ENCODE measurements at regions not wholly inside any gene's neighbourhood (a gene's known extent, or its start where the extent isn't known, plus 50 kb on each side); places are given as distances from the start of the nearest gene placed in this dataset.

GRCh38 chr18:10052871-10053270 is 139.1 kb downstream of the VAPA start:
- peaks cover 5% of the 10 kb centered on the region for H3K27me3 Mint-ChIP-seq (ENCODE audit: low read depth, unreplicated experiment)
- FAIRE-seq (no peak), DNase-seq (ENCODE audit: low read depth) (no peak)
- no peaks in the 10 kb centered on the region for H3K9me3 Mint-ChIP-seq (ENCODE audit: unreplicated experiment)
- Histone ChIP-seq H3K9ac (ENCODE audit: low read length) (no peak overlapping the region), H3K4me1 (ENCODE audit: insufficient read depth, low read length) (peaks cover 16% of the 10 kb centered on the region), H3K36me3 (ENCODE audit: insufficient read depth, low read length) (no peaks in the 10 kb centered on the region), H3K4me3 (ENCODE audit: insufficient read depth, low read depth, low read length) (no peak overlapping the region), H3K9me3 (ENCODE audit: insufficient read depth, low read depth, low read length) (no peaks in the 10 kb centered on the region), H4K20me1 (ENCODE audit: insufficient read depth, low read length) (no peaks in the 10 kb centered on the region), H3K27me3 (ENCODE audit: insufficient read depth, low read length) (no peaks in the 10 kb centered on the region), H3K79me2 (ENCODE audit: insufficient read depth, low read length) (no peaks in the 10 kb centered on the region), H3K27ac (ENCODE audit: low read depth, low read length) (no peak overlapping the region), H3K4me2 (ENCODE audit: low read length) (no peak overlapping the region), H2AFZ (ENCODE audit: low read depth, low read length) (no peak overlapping the region)
- H3K4me1 Mint-ChIP-seq (ENCODE audit: low read depth, unreplicated experiment), result peaks cover 10% of the 10 kb centered on the region
- H3K4me3 Mint-ChIP-seq (ENCODE audit: unreplicated experiment), result no peak overlapping the region
- no peaks in the 10 kb centered on the region for H3K36me3 Mint-ChIP-seq (ENCODE audit: low read depth, unreplicated experiment)
- TF ChIP-seq CTCF (IDR thresholded peaks at IDR 0.05; ENCODE audit: insufficient read depth, low read depth, low read length) (no peak), EZH2 (IDR thresholded peaks at IDR 0.05; ENCODE audit: insufficient read depth, low read length) (no peak)
- no peak overlapping the region for H3K27ac Mint-ChIP-seq (ENCODE audit: unreplicated experiment)

- Mint-ChIP-seq H3K9me3 (ENCODE audit: unreplicated experiment) (no peaks in the 10 kb centered on the region), H3K4me3 (ENCODE audit: unreplicated experiment) (no peak overlapping the region), H3K36me3 (ENCODE audit: low read depth, unreplicated experiment) (no peaks in the 10 kb centered on the region), H3K27me3 (ENCODE audit: low read depth, unreplicated experiment) (peaks cover 5% of the 10 kb centered on the region), H3K27ac (ENCODE audit: unreplicated experiment) (no peak overlapping the region), H3K4me1 (ENCODE audit: low read depth, unreplicated experiment) (peaks cover 15% of the 10 kb centered on the region)
- DNase-seq (ENCODE audit: low read depth) (no peak), FAIRE-seq (no peak)
- Histone ChIP-seq H3K4me1 (ENCODE audit: insufficient read depth, low read length) (peaks cover 26% of the 10 kb centered on the region), H2AFZ (ENCODE audit: low read depth, low read length) (no peak overlapping the region), H3K27me3 (ENCODE audit: insufficient read depth, low read length) (no peaks in the 10 kb centered on the region), H3K9me3 (ENCODE audit: insufficient read depth, low read depth, low read length) (no peaks in the 10 kb centered on the region), H4K20me1 (ENCODE audit: insufficient read depth, low read length) (no peaks in the 10 kb centered on the region), H3K4me3 (ENCODE audit: insufficient read depth, low read depth, low read length) (no peak overlapping the region), H3K27ac (ENCODE audit: low read depth, low read length) (no peak overlapping the region), H3K4me2 (ENCODE audit: low read length) (no peak overlapping the region), H3K9ac (ENCODE audit: low read length) (no peak overlapping the region), H3K36me3 (ENCODE audit: insufficient read depth, low read length) (no peaks in the 10 kb centered on the region), H3K79me2 (ENCODE audit: insufficient read depth, low read length) (no peaks in the 10 kb centered on the region)
- TF ChIP-seq CTCF (IDR thresholded peaks at IDR 0.05; ENCODE audit: insufficient read depth, low read depth, low read length) (no peak), EZH2 (IDR thresholded peaks at IDR 0.05; ENCODE audit: insufficient read depth, low read length) (no peak)
Observed at GRCh38 chr18:10053861-10054260, 140.0 kb downstream of the VAPA start.

- Histone ChIP-seq H3K79me2 (ENCODE audit: insufficient read depth, low read length) (no peaks in the 10 kb centered on the region), H3K4me2 (ENCODE audit: low read length) (no peak overlapping the region), H3K9me3 (ENCODE audit: insufficient read depth, low read depth, low read length) (no peaks in the 10 kb centered on the region), H3K4me3 (ENCODE audit: insufficient read depth, low read depth, low read length) (no peak overlapping the region), H4K20me1 (ENCODE audit: insufficient read depth, low read length) (no peaks in the 10 kb centered on the region), H2AFZ (ENCODE audit: low read depth, low read length) (no peak overlapping the region), H3K9ac (ENCODE audit: low read length) (no peak overlapping the region), H3K27ac (ENCODE audit: low read depth, low read length) (no peak overlapping the region), H3K36me3 (ENCODE audit: insufficient read depth, low read length) (no peaks in the 10 kb centered on the region), H3K27me3 (ENCODE audit: insufficient read depth, low read length) (no peaks in the 10 kb centered on the region), H3K4me1 (ENCODE audit: insufficient read depth, low read length) (peaks cover 26% of the 10 kb centered on the region)
- Mint-ChIP-seq H3K4me1 (ENCODE audit: low read depth, unreplicated experiment) (peaks cover 15% of the 10 kb centered on the region), H3K36me3 (ENCODE audit: low read depth, unreplicated experiment) (no peaks in the 10 kb centered on the region), H3K4me3 (ENCODE audit: unreplicated experiment) (no peak overlapping the region), H3K27me3 (ENCODE audit: low read depth, unreplicated experiment) (peaks cover 5% of the 10 kb centered on the region), H3K9me3 (ENCODE audit: unreplicated experiment) (no peaks in the 10 kb centered on the region), H3K27ac (ENCODE audit: unreplicated experiment) (no peak overlapping the region)
- DNase-seq (ENCODE audit: low read depth) (no peak), FAIRE-seq (no peak)
- TF ChIP-seq CTCF (IDR thresholded peaks at IDR 0.05; ENCODE audit: insufficient read depth, low read depth, low read length) (no peak), EZH2 (IDR thresholded peaks at IDR 0.05; ENCODE audit: insufficient read depth, low read length) (no peak)
Observed at GRCh38 chr18:10054366-10054765, 140.6 kb downstream of the VAPA start.

Measured in astrocyte (in vitro differentiated cells and primary cell).